Neural cell (in vitro differentiated cells): ENCODE measurements at regions not wholly inside any gene's neighbourhood (a gene's known extent, or its start where the extent isn't known, plus 50 kb on each side); places are given as distances from the start of the nearest gene placed in this dataset.

ENCODE experiments used
- CTCF ChIP-seq: fragments of 450-650 bp; IDR thresholded peaks from 2 replicates; pipeline ENCODE4 v1.5.1; 2014; ENCODE audit warnings: antibody characterized with exemption, mild to moderate bottlenecking, moderate library complexity; ENCODE audit not compliant: poor library complexity, severe bottlenecking
- EP300 ChIP-seq: fragments of 450-650 bp; conservative IDR thresholded peaks from 2 replicates; pipeline ENCODE4 v1.6.1; 2014; ENCODE audit warnings: antibody characterized with exemption, mild to moderate bottlenecking, moderate library complexity; ENCODE audit not compliant: poor library complexity, severe bottlenecking
- EZH2 ChIP-seq: fragments of 200-600, 300-800 bp; shearing (Covaris generic), sonication (generic); IDR thresholded peaks from 2 replicates; pipeline ENCODE4 v1.6.1; 2014; ENCODE audit warnings: antibody characterized with exemption, low read length, borderline replicate concordance, mild to moderate bottlenecking; ENCODE audit not compliant: insufficient read depth, poor library complexity, severe bottlenecking
- MXI1 ChIP-seq: fragments of 450-650 bp; conservative IDR thresholded peaks from 2 replicates; pipeline ENCODE4 v1.6.1; 2014; ENCODE audit warnings: antibody characterized with exemption, mild to moderate bottlenecking; ENCODE audit not compliant: poor library complexity, severe bottlenecking
- POLR2AphosphoS5 ChIP-seq: IDR thresholded peaks from 2 replicates; pipeline ENCODE4 v1.6.1; 2012

DNA sequence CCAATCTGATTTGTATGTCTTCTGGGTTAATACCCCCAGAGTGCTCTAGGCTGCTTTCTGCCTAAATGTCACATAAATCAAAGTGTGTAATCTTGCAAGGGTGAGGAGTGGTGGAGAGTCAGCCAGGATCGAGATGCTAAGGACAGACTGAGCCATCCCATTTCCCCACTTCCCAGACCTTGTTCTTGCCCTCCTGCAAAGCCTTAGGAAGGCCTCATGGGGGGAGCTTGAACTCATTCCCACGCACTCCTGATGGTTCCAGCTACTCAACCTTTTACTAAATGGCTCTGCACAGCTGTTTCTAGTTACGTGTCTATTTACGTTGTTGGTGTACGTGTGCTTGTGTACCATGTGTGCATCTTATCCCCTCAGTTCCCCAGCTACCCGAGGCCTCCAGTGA, 423.6 kb upstream of the TNP1 start:
- TF ChIP-seq CTCF, result no peak
- no peak for TF ChIP-seq MXI1
- TF ChIP-seq EZH2, result no peak
- no peak for TF ChIP-seq EP300
- TF ChIP-seq POLR2AphosphoS5, result no peak
